RWPE1 (cell line): ENCODE measurements at regions not wholly inside any gene's neighbourhood (a gene's known extent, or its start where the extent isn't known, plus 50 kb on each side); places are given as distances from the start of the nearest gene placed in this dataset.

ENCODE experiments used
- CTCF ChIA-PET: fragments of 350-600 bp; sonication (Branson Sonifier 250); formaldehyde crosslinking; extraction: SDS; loops from one replicate; lab custom pipeline; 2021; lab: Yijun Ruan, JAX
- POLR2A ChIA-PET: fragments of 400-600 bp; formaldehyde crosslinking; extraction: SDS; loops from one replicate; lab custom pipeline; 2020; ENCODE audit warnings: antibody characterized with exemption; ENCODE audit not compliant: low non-redundant PET; lab: Yijun Ruan, JAX
- DNase-seq: peaks from one replicate; pipeline ENCODE4 v3.0.0; 2012; ENCODE audit warnings: low spot score
- H3K27ac ChIP-seq: fragments of 450-650 bp; 2 replicates; pipeline ENCODE4 v1.5.1; 2017
- TF ChIP-seq, protein P1 (sequence below): fragments of 450-650 bp; conservative IDR thresholded peaks from 2 replicates; pipeline ENCODE4 v1.5.1; 2017; ENCODE audit warnings: low read depth, mild to moderate bottlenecking

DNA sequence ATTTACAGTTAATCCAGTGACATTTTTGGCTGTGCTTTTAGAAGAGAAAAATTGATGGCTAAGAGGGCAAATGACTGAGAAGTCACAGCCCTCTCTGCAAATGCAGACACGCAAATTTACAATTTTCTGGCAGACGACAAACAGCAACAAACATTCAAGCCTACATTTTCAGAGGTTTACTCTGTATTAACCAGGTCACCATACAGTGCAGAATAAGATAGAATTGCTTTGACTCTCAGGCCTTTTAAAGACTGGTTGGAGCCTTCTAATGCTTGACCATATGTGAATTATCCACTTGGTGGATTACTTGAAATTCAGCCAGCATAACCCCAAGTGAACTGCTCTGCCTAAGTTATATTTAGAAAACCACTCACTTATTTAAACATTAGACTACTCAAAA lies 65.5 kb upstream of the FOXN2 start:
- POLR2A ChIA-PET, result interaction anchor here (0.5 kb wide), 1 partner anchor 21 kb away, joined by 5 read pairs; no protein-coding TSS in a partner anchor
- no peak for DNase-seq
- TF ChIP-seq, protein P1, sequence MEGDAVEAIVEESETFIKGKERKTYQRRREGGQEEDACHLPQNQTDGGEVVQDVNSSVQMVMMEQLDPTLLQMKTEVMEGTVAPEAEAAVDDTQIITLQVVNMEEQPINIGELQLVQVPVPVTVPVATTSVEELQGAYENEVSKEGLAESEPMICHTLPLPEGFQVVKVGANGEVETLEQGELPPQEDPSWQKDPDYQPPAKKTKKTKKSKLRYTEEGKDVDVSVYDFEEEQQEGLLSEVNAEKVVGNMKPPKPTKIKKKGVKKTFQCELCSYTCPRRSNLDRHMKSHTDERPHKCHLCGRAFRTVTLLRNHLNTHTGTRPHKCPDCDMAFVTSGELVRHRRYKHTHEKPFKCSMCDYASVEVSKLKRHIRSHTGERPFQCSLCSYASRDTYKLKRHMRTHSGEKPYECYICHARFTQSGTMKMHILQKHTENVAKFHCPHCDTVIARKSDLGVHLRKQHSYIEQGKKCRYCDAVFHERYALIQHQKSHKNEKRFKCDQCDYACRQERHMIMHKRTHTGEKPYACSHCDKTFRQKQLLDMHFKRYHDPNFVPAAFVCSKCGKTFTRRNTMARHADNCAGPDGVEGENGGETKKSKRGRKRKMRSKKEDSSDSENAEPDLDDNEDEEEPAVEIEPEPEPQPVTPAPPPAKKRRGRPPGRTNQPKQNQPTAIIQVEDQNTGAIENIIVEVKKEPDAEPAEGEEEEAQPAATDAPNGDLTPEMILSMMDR, result no peak
- H3K27ac ChIP-seq, result no peak overlapping the region
- CTCF ChIA-PET, result no interaction called here

DNA sequence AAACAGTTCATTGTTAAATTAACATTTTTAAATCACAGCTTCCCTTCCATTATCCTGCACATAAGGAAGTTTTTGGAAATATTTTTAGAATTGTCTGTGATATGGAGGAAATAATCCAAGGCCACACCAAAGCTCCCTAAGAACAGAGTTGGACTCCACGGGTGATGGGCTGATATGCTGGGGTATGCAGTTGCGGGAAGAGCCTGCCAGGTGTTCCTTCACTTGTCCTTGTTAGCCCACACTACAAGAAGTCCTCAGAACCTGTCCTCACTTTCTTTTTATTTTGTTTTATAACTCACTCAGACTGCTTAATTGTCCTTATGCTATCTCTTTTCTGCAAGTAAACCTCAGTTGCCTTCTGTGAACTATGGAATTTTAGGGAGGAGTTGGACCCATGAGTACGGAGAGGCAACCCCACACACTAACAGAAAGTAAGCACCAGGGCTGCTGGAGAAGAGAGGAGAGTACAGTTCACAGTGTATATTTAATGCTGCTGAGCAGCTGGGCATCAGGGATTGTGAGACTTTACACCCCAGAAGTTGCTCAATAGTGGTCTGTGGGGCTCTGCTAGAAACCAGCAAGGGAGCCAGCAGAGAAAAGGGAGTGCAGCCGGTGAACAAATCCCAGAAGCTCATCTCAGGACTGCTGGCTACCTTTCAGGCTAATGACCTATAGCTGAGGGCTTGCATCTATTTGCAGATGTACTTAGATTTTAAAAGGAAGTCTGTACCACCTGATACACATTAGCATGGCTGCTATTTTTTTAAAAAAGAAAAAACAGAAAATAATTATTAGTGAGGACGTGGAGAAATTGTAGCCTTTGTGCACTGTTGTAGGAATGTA lies 64.6 kb upstream of the FOXN2 start:
- H3K27ac ChIP-seq, result peak overlapping the region; percentile 39; the same call in 1 of the 2 replicates
- no peak for DNase-seq

DNA sequence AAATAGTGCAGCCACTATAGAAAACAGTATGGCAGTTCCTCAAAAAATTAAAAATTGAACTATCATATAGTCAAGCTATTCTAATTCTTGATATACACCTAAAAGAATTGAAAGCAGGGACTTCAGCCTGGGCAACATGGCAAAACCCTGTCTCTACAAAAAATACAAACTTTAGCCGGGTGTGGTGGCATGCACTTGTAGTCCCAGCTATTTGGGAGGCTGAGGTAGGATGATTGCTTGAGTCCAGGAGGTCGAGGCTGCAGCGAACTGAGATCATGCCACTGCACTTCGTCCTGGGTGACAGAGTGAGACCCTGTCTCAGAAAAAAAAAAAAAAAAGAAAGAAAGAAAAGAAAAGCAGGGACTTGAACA lies 64.0 kb upstream of the FOXN2 start:
- ChIA-PET POLR2A (no interaction called here), CTCF (no interaction called here)
- no peak for DNase-seq
- TF ChIP-seq, protein P1, result no peak
- H3K27ac ChIP-seq, result no peak overlapping the region; the same call in 1 of the 2 replicates

More for the DNA sequence above, 64.6 kb upstream of the FOXN2 start:
- ChIA-PET POLR2A (no interaction called here), CTCF (no interaction called here)
- TF ChIP-seq, protein P1, result no peak

DNA sequence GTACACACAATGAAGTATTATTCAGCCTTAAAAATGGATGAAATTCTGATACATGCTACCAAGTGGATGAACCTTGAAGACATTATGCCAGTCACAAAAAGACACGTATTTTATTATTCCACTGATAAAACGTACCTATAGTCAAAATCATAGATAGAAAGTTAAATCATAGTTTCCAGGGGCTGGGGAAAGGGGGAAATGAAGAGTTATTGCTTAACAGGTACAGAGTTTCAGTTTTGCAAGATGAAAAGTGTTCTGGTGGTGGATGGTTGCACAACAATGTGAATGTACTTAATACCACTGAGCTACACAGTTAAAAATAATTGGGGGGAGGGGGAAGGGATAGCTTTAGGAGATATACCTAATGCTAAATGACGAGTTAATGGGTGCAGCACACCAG lies 63.5 kb upstream of the FOXN2 start:
- TF ChIP-seq, protein P1, result no peak
- H3K27ac ChIP-seq, result no peak overlapping the region
- DNase-seq, result no peak
- ChIA-PET CTCF (no interaction called here), POLR2A (no interaction called here)

DNA sequence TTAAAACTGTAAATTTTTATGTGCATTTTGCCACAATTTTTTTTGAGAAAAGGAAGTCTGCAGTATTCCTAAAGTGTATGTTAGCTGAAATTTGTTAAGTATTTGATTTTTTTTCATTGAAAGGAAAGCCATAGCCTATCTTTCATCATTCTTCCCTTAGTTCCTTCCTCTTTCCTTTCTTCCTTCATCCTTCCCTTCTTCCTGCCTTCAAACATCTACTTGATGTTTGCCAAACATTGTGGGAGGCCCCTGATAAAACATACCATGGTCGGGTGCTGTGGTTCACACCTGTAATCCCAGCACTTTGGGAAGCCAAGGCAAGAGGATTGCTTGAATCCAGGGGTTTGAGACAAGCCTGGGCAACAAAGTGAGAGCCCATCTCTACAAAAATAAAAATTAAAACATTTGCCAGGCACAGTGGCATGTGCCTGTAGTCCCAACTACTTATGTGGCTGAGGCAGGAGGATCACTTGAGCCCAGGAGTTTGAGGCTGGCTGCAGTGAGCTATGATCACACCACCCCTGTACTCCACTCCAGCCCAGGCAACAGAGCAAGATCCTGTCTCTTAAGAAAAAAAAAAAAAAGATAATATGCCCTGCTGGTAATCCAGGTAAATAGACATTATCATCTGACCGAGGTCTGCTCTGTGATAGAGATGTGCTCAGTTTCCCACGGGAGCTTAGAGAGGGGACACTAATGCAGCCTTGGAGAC lies 62.9 kb upstream of the FOXN2 start:
- TF ChIP-seq, protein P1, result no peak
- no peak for DNase-seq
- ChIA-PET CTCF (no interaction called here), POLR2A (no interaction called here)
- H3K27ac ChIP-seq, result no peak overlapping the region

DNA sequence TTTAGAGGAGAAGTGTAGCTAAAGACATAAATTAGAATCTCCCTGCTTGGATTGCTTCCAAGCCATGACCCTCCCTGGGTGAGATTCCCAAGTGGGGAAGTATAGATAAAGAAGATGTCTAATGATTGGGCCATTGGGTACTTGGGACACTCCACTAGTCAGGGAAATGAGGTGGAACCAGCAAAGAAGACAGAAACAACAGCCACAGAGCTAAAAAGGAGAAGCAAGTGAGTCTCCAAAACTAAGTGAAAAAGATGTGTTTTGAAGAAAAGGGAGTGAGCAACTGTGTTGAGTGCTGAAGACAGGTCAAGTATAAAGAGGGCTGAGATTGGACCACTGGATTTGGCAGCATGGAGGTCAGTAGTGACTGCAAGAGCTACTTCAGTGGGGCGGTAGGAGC lies 61.2 kb upstream of the FOXN2 start:
- no peak overlapping the region for H3K27ac ChIP-seq
- DNase-seq, result no peak
- TF ChIP-seq, protein P1, result no peak
- ChIA-PET POLR2A (no interaction called here), CTCF (no interaction called here)
